ENCODE measurements at regions not wholly inside any gene's neighbourhood (a gene's known extent, or its start where the extent isn't known, plus 50 kb on each side); places are given as distances from the start of the nearest gene placed in this dataset.

DNA sequence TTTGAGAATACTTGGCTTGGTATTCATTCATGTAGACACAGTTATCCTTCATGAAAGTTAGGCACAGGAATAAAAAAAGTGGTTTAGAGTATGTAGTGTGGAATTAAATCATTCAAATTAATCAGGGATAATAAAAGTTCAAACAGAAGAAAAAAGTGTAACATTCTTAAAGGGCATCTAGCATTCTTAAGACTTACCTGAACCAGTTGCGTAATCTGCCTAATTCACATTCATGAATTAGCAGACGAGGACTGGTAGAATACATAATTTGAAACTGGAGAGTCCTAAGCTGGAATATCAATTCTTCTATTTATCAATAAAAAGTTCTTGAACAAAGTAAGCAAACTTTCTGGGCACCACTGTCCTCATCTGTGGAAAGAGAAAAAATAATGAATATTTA, 157.0 kb upstream of the DEPDC1 start:
- POLR2A ChIA-PET, result no interaction called here

More for the DNA sequence above, 157.0 kb upstream of the DEPDC1 start:
- no peak overlapping the region for H3K27ac ChIP-seq (ENCODE audit: low read depth in 2 of 2, low read length in 1 of 2)
- H3K4me3 ChIP-seq (ENCODE audit: low read depth in 2 of 2, low read length in 1 of 2), result no peak overlapping the region
- H3K9me3 ChIP-seq, result no peaks in the 10 kb centered on the region
- H3K27me3 ChIP-seq (ENCODE audit: insufficient read depth), result no peaks in the 10 kb centered on the region
- no peaks in the 10 kb centered on the region for H3K36me3 ChIP-seq (replicated peaks in 1 of 2; ENCODE audit: control insufficient read depth in 1 of 2, insufficient read depth in 2 of 2, low read length in 1 of 2)
- TF ChIP-seq FOXJ3 (CRISPR knock-in tag; IDR thresholded peaks at IDR 0.05) (no peak), FOXM1 (IDR thresholded peaks at IDR 0.05; ENCODE audit: low read depth) (no peak), MXI1 (IDR thresholded peaks at IDR 0.05; ENCODE audit: low read depth, low read length) (no peak), RXRA (IDR thresholded peaks at IDR 0.05; ENCODE audit: borderline replicate concordance, low read depth) (no peak), EZH2phosphoT487 (IDR thresholded peaks at IDR 0.05; ENCODE audit: borderline replicate concordance, low read depth) (no peak), EP300 (IDR thresholded peaks at IDR 0.05; ENCODE audit: borderline replicate concordance in 1 of 2, low read depth in 1 of 2, low read length in 1 of 2) (no peak), NFIC (IDR thresholded peaks at IDR 0.05; ENCODE audit: borderline replicate concordance) (no peak), ELF1 (IDR thresholded peaks at IDR 0.05) (no peak), TEAD4 (IDR thresholded peaks at IDR 0.05; ENCODE audit: borderline replicate concordance, insufficient read depth) (no peak), SMC3 (IDR thresholded peaks at IDR 0.05; ENCODE audit: low read depth, low read length) (no peak), POLR2AphosphoS5 (IDR thresholded peaks at IDR 0.05; ENCODE audit: low read depth, low read length) (no peak), JUND (IDR thresholded peaks at IDR 0.05) (no peak), SIN3A (IDR thresholded peaks at IDR 0.05; ENCODE audit: borderline replicate concordance, low read depth, low read length) (no peak)
- TF ChIP-seq, protein P1, sequence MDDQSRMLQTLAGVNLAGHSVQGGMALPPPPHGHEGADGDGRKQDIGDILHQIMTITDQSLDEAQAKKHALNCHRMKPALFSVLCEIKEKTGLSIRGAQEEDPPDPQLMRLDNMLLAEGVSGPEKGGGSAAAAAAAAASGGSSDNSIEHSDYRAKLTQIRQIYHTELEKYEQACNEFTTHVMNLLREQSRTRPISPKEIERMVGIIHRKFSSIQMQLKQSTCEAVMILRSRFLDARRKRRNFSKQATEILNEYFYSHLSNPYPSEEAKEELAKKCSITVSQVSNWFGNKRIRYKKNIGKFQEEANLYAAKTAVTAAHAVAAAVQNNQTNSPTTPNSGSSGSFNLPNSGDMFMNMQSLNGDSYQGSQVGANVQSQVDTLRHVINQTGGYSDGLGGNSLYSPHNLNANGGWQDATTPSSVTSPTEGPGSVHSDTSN (IDR thresholded peaks at IDR 0.05), result no peak
- TF ChIP-seq, protein P2, sequence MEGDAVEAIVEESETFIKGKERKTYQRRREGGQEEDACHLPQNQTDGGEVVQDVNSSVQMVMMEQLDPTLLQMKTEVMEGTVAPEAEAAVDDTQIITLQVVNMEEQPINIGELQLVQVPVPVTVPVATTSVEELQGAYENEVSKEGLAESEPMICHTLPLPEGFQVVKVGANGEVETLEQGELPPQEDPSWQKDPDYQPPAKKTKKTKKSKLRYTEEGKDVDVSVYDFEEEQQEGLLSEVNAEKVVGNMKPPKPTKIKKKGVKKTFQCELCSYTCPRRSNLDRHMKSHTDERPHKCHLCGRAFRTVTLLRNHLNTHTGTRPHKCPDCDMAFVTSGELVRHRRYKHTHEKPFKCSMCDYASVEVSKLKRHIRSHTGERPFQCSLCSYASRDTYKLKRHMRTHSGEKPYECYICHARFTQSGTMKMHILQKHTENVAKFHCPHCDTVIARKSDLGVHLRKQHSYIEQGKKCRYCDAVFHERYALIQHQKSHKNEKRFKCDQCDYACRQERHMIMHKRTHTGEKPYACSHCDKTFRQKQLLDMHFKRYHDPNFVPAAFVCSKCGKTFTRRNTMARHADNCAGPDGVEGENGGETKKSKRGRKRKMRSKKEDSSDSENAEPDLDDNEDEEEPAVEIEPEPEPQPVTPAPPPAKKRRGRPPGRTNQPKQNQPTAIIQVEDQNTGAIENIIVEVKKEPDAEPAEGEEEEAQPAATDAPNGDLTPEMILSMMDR (IDR thresholded peaks at IDR 0.05), result no peak
- TF ChIP-seq, protein P3, sequence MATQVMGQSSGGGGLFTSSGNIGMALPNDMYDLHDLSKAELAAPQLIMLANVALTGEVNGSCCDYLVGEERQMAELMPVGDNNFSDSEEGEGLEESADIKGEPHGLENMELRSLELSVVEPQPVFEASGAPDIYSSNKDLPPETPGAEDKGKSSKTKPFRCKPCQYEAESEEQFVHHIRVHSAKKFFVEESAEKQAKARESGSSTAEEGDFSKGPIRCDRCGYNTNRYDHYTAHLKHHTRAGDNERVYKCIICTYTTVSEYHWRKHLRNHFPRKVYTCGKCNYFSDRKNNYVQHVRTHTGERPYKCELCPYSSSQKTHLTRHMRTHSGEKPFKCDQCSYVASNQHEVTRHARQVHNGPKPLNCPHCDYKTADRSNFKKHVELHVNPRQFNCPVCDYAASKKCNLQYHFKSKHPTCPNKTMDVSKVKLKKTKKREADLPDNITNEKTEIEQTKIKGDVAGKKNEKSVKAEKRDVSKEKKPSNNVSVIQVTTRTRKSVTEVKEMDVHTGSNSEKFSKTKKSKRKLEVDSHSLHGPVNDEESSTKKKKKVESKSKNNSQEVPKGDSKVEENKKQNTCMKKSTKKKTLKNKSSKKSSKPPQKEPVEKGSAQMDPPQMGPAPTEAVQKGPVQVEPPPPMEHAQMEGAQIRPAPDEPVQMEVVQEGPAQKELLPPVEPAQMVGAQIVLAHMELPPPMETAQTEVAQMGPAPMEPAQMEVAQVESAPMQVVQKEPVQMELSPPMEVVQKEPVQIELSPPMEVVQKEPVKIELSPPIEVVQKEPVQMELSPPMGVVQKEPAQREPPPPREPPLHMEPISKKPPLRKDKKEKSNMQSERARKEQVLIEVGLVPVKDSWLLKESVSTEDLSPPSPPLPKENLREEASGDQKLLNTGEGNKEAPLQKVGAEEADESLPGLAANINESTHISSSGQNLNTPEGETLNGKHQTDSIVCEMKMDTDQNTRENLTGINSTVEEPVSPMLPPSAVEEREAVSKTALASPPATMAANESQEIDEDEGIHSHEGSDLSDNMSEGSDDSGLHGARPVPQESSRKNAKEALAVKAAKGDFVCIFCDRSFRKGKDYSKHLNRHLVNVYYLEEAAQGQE (IDR thresholded peaks at IDR 0.05; ENCODE audit: low read depth, low read length), result no peak
- TF ChIP-seq, protein P4, sequence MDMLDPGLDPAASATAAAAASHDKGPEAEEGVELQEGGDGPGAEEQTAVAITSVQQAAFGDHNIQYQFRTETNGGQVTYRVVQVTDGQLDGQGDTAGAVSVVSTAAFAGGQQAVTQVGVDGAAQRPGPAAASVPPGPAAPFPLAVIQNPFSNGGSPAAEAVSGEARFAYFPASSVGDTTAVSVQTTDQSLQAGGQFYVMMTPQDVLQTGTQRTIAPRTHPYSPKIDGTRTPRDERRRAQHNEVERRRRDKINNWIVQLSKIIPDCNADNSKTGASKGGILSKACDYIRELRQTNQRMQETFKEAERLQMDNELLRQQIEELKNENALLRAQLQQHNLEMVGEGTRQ (IDR thresholded peaks at IDR 0.05; ENCODE audit: borderline replicate concordance, low read depth, low read length), result no peak
- no peak overlapping the region for H3K4me2 ChIP-seq
- no peak for DNase-seq
- H3K4me1 ChIP-seq (ENCODE audit: control insufficient read depth in 1 of 2, insufficient read depth in 2 of 2, low read depth in 1 of 2, low read length in 1 of 2), result no peaks in the 10 kb centered on the region
- no peaks in the 10 kb centered on the region for H3F3A ChIP-seq (replicated peaks; ENCODE audit: insufficient read depth)
- no peaks in the 10 kb centered on the region for H4K20me1 ChIP-seq (ENCODE audit: insufficient read depth)
- H3K79me2 ChIP-seq (ENCODE audit: insufficient read depth), result no peaks in the 10 kb centered on the region
- H2AFZ ChIP-seq (ENCODE audit: low read depth), result no peak overlapping the region
- H3K9me2 ChIP-seq, result no peaks in the 10 kb centered on the region
- CTCF ChIA-PET, result no interaction called here
- 67% methylated on average over 2 of the region's 2 CpGs for WGBS (ENCODE audit: low lambda C conversion rate)
- H3K9ac ChIP-seq, result no peak overlapping the region

All from SK-N-SH (cell line).